ENCODE measurements at regions not wholly inside any gene's neighbourhood (a gene's known extent, or its start where the extent isn't known, plus 50 kb on each side); places are given as distances from the start of the nearest gene placed in this dataset.

DNA sequence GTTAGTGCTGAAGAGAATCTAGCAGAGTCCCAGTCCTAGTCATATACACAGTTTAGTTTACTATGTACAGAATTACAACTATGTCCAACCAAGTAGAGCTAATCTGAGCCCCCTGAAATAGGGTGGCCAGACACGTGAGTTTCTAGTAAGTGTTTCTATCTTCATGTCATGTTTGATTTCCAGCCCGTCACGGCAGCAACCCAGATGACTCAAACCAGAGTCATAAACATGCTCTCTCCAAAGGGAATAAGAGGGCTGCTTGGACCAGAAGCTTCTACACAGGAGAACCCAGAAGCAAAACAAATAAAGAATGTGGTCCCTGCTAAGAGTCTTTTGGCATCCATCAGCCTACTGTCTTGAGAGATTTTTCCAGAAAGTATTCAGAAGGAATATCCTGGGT lies 64.9 kb upstream of the WIPF1 start:
- H3K9ac ChIP-seq (ENCODE audit: extremely low read depth, low read length, poor library complexity, severe bottlenecking): no peak overlapping the region
- Mint-ChIP-seq H3K4me1 (peaks cover 14% of the 10 kb centered on the region), H3K9me3 (no peaks in the 10 kb centered on the region), H3K27ac (no peak overlapping the region), H3K4me3 (no peak overlapping the region), H3K27me3 (ENCODE audit: insufficient read depth) (no peaks in the 10 kb centered on the region), H3K36me3 (ENCODE audit: low read depth) (no peaks in the 10 kb centered on the region)
- no peak for DNase-seq
- no peak overlapping the region for H3K27ac ChIP-seq (ENCODE audit: low read depth, low read length)
- peaks cover 5% of the 10 kb centered on the region for H3K4me1 ChIP-seq (ENCODE audit: control insufficient read depth, insufficient read depth, low read length)
- no peaks in the 10 kb centered on the region for H3K36me3 ChIP-seq (ENCODE audit: control insufficient read depth, insufficient read depth, low read length)
- H3K9me3 ChIP-seq (ENCODE audit: control insufficient read depth, low read length): no peaks in the 10 kb centered on the region
- H3K4me3 ChIP-seq (ENCODE audit: low read length): no peak overlapping the region
- TF ChIP-seq CTCF (conservative IDR thresholded peaks at IDR 0.05): no peak
- WGBS, 2 experiments (ENCODE audit: insufficient coverage in 1 of 2, insufficient read length in 1 of 2): 96 to 100% methylated on average over 3 of the region's 3 CpGs
- H3K27me3 ChIP-seq (ENCODE audit: control insufficient read depth, insufficient read depth, low read length, poor library complexity, severe bottlenecking): no peaks in the 10 kb centered on the region

GRCh38 chr2:174660984-174661675 lies 63.5 kb upstream of the WIPF1 start:
- Histone ChIP-seq H3K9me3 (ENCODE audit: control insufficient read depth, low read length) (peaks cover under 1% of the 10 kb centered on the region), H3K4me3 (ENCODE audit: low read length) (no peak overlapping the region), H3K4me1 (ENCODE audit: control insufficient read depth, insufficient read depth, low read length) (no peaks in the 10 kb centered on the region), H3K9ac (ENCODE audit: extremely low read depth, low read length, poor library complexity, severe bottlenecking) (no peak overlapping the region), H3K27ac (ENCODE audit: low read depth, low read length) (no peak overlapping the region), H3K27me3 (ENCODE audit: control insufficient read depth, insufficient read depth, low read length, poor library complexity, severe bottlenecking) (no peaks in the 10 kb centered on the region), H3K36me3 (ENCODE audit: control insufficient read depth, insufficient read depth, low read length) (no peaks in the 10 kb centered on the region)
- Mint-ChIP-seq H3K27me3 (ENCODE audit: insufficient read depth) (no peaks in the 10 kb centered on the region), H3K27ac (no peak overlapping the region), H3K4me1 (peaks cover 2% of the 10 kb centered on the region), H3K4me3 (no peak overlapping the region), H3K9me3 (no peaks in the 10 kb centered on the region), H3K36me3 (ENCODE audit: low read depth) (no peaks in the 10 kb centered on the region)
- DNase-seq: no peak
- no peak for TF ChIP-seq CTCF (conservative IDR thresholded peaks at IDR 0.05)
- 88 to 94% methylated on average over 2 to 9 of the region's 9 CpGs for WGBS, 2 experiments (ENCODE audit: insufficient coverage in 1 of 2, insufficient read length in 1 of 2)

DNA sequence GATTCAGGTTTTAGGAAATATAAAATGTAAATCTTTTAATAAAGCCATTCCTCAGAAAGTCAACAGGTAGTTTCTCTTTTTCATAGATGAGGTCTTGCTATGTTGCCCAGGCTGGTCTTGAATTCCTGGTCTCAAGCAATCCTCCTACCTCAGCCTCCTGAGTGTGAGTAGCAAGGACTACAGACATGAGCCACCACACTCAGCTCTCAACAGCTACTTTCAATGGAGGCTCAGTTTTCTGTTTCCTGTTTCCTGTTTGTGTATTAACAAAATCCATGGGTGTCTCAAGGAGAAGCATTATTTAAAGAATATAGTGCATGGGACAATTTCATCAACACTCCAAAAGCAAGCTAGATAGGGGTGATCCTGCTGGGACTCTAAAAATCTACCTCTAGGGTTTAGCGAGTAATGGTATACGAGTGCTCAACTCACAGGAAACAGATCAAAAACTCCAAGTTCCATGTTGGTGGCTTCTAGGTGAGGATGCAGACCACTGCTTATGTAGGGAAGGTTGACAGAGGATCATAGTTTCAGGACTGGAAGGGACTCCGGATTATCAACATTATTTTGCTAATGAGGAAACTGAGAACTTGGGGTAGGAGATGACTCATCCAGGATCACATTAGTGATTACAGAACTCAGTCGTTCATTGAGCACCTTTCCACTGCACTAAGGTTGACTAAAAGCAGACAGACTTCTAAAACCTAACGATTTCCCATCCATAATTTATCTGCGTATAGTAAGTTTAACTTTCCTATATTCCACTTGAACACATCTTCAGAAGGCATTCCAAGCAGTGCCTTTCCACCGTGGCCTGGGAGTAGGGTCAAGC lies 61.7 kb upstream of the WIPF1 start:
- Mint-ChIP-seq H3K36me3 (ENCODE audit: low read depth) (peaks cover 4% of the 10 kb centered on the region), H3K9me3 (no peaks in the 10 kb centered on the region), H3K4me1 (peaks cover 2% of the 10 kb centered on the region), H3K4me3 (no peak overlapping the region), H3K27ac (no peak overlapping the region), H3K27me3 (ENCODE audit: insufficient read depth) (no peaks in the 10 kb centered on the region)
- no peaks in the 10 kb centered on the region for H3K4me1 ChIP-seq (ENCODE audit: control insufficient read depth, insufficient read depth, low read length)
- peaks cover 7% of the 10 kb centered on the region for H3K9me3 ChIP-seq (ENCODE audit: control insufficient read depth, low read length)
- no peak overlapping the region for H3K27ac ChIP-seq (ENCODE audit: low read depth, low read length)
- no peak for DNase-seq
- 80 to 91% methylated on average over 6 to 7 of the region's 7 CpGs for WGBS, 2 experiments (ENCODE audit: insufficient coverage in 1 of 2, insufficient read length in 1 of 2)
- H3K4me3 ChIP-seq (ENCODE audit: low read length): no peak overlapping the region
- H3K9ac ChIP-seq (ENCODE audit: extremely low read depth, low read length, poor library complexity, severe bottlenecking): no peak overlapping the region
- H3K36me3 ChIP-seq (ENCODE audit: control insufficient read depth, insufficient read depth, low read length): no peaks in the 10 kb centered on the region
- no peak for TF ChIP-seq CTCF (conservative IDR thresholded peaks at IDR 0.05)
- H3K27me3 ChIP-seq (ENCODE audit: control insufficient read depth, insufficient read depth, low read length, poor library complexity, severe bottlenecking): no peaks in the 10 kb centered on the region
